Astrocyte (in vitro differentiated cells and primary cell): ENCODE measurements at regions not wholly inside any gene's neighbourhood (a gene's known extent, or its start where the extent isn't known, plus 50 kb on each side); places are given as distances from the start of the nearest gene placed in this dataset.
"Not testable (repeated sequence)": the region's sequence is repeated elsewhere in the genome, so short reads cannot be mapped to it uniquely, and the experiment has no call there.

Source experiments
- DNase-seq: peaks from one replicate; pipeline ENCODE4 v3.0.0-alpha.2; 2010; ENCODE audit warnings: low read depth
- FAIRE-seq: peaks from 2 replicates; lab custom pipeline; 2011; peaks lifted over from hg19 to GRCh38; lab: Jason Lieb, UNC
- H2AFZ ChIP-seq: 2 replicates; pipeline ENCODE4 v1.6.0; 2012; ENCODE audit warnings: low read depth, low read length, inconsistent platforms
- H3K27ac ChIP-seq: 2 replicates; pipeline ENCODE4 v1.5.1; 2011; ENCODE audit warnings: low read depth, low read length, inconsistent platforms
- H3K27me3 ChIP-seq: 2 replicates; pipeline ENCODE4 v1.6.0; 2011; ENCODE audit warnings: low read length, inconsistent platforms; ENCODE audit not compliant: insufficient read depth
- H3K36me3 ChIP-seq: 2 replicates; pipeline ENCODE4 v1.5.1; 2011; ENCODE audit warnings: low read length, inconsistent platforms; ENCODE audit not compliant: insufficient read depth
- H3K4me1 ChIP-seq: 2 replicates; pipeline ENCODE4 v1.5.1; 2011; ENCODE audit warnings: low read length, inconsistent platforms; ENCODE audit not compliant: insufficient read depth
- H3K4me2 ChIP-seq: 2 replicates; pipeline ENCODE4 v1.6.0; 2012; ENCODE audit warnings: low read length, inconsistent platforms
- H3K4me3 ChIP-seq: 2 replicates; pipeline ENCODE4 v1.5.1; 2011; ENCODE audit warnings: low read depth, mild to moderate bottlenecking, low read length, inconsistent platforms; ENCODE audit not compliant: insufficient read depth
- H3K79me2 ChIP-seq: 2 replicates; pipeline ENCODE4 v1.6.0; 2012; ENCODE audit warnings: mild to moderate bottlenecking, low read length, inconsistent platforms; ENCODE audit not compliant: insufficient read depth
- H3K9ac ChIP-seq: 2 replicates; pipeline ENCODE4 v1.6.0; 2012; ENCODE audit warnings: mild to moderate bottlenecking, low read length, inconsistent platforms
- H3K9me3 ChIP-seq: 2 replicates; pipeline ENCODE4 v1.5.1; 2012; ENCODE audit warnings: low read depth, mild to moderate bottlenecking, low read length, inconsistent platforms; ENCODE audit not compliant: insufficient read depth
- H4K20me1 ChIP-seq: 2 replicates; pipeline ENCODE4 v1.6.0; 2012; ENCODE audit warnings: low read length, inconsistent platforms; ENCODE audit not compliant: insufficient read depth
- H3K27ac Mint-ChIP-seq: one replicate; pipeline ENCODE4 v1.8.0; 2021; ENCODE audit warnings: mild to moderate bottlenecking, mixed read lengths; ENCODE audit not compliant: unreplicated experiment
- H3K27me3 Mint-ChIP-seq: one replicate; pipeline ENCODE4 v1.8.0; 2021; ENCODE audit warnings: low read depth, mixed read lengths; ENCODE audit not compliant: unreplicated experiment
- H3K36me3 Mint-ChIP-seq: one replicate; pipeline ENCODE4 v1.8.0; 2021; ENCODE audit warnings: low read depth, mixed read lengths; ENCODE audit not compliant: unreplicated experiment
- H3K4me1 Mint-ChIP-seq: one replicate; pipeline ENCODE4 v1.8.0; 2021; ENCODE audit warnings: low read depth, mixed read lengths; ENCODE audit not compliant: unreplicated experiment
- H3K4me3 Mint-ChIP-seq: one replicate; pipeline ENCODE4 v1.8.0; 2021; ENCODE audit warnings: mild to moderate bottlenecking, moderate library complexity, mixed read lengths; ENCODE audit not compliant: unreplicated experiment
- H3K9me3 Mint-ChIP-seq: one replicate; pipeline ENCODE4 v1.8.0; 2021; ENCODE audit warnings: mild to moderate bottlenecking, mixed read lengths; ENCODE audit not compliant: unreplicated experiment
- EZH2 ChIP-seq: IDR thresholded peaks from 2 replicates; pipeline ENCODE4 v1.6.1; 2012; ENCODE audit warnings: mild to moderate bottlenecking, low read length, inconsistent platforms; ENCODE audit not compliant: insufficient read depth
- TF ChIP-seq, protein P1 (sequence below): IDR thresholded peaks from 2 replicates; pipeline ENCODE4 v1.5.1; 2011; ENCODE audit warnings: low read depth, mild to moderate bottlenecking, inconsistent platforms, low read length, moderate library complexity; ENCODE audit not compliant: insufficient read depth

DNA sequence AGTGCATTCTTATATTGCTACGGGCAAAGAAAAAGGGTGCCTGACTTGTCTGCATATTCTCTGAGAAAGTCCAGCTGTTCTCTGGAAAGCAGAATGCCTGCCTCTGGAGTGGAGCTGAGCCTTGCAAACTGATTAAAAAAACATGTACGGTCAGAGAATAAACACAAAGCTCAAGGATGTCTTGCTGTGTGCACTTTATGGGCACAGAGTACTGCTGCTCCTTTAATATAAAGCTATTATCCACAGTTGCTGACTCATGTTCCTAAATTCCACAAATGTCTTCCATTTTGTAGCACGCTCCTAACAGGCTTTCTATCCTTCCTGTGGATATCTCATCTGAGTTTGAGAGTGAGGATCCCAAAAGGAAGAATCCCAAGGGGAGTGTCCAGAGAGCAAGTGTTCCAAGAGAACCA lies 229.0 kb downstream of the MREG start:
- Histone ChIP-seq H3K9ac (peak overlapping the region; percentile 38), H3K4me3 (no peak overlapping the region), H3K27me3 (no peaks in the 10 kb centered on the region), H3K4me1 (peaks cover 13% of the 10 kb centered on the region), H3K79me2 (no peaks in the 10 kb centered on the region), H3K27ac (peak overlapping the region; percentile 63), H3K36me3 (no peaks in the 10 kb centered on the region), H4K20me1 (no peaks in the 10 kb centered on the region), H2AFZ (peak overlapping the region; percentile 53), H3K4me2 (peak overlapping the region; percentile 40), H3K9me3 (no peaks in the 10 kb centered on the region)
- Mint-ChIP-seq H3K9me3 (no peaks in the 10 kb centered on the region), H3K27ac (peak overlapping the region; percentile 66), H3K4me1 (peaks cover 14% of the 10 kb centered on the region), H3K27me3 (no peaks in the 10 kb centered on the region), H3K4me3 (no peak overlapping the region), H3K36me3 (peaks cover 2% of the 10 kb centered on the region)
- FAIRE-seq (peak; percentile 87), DNase-seq (peak; percentile 68)
- TF ChIP-seq, protein P1, sequence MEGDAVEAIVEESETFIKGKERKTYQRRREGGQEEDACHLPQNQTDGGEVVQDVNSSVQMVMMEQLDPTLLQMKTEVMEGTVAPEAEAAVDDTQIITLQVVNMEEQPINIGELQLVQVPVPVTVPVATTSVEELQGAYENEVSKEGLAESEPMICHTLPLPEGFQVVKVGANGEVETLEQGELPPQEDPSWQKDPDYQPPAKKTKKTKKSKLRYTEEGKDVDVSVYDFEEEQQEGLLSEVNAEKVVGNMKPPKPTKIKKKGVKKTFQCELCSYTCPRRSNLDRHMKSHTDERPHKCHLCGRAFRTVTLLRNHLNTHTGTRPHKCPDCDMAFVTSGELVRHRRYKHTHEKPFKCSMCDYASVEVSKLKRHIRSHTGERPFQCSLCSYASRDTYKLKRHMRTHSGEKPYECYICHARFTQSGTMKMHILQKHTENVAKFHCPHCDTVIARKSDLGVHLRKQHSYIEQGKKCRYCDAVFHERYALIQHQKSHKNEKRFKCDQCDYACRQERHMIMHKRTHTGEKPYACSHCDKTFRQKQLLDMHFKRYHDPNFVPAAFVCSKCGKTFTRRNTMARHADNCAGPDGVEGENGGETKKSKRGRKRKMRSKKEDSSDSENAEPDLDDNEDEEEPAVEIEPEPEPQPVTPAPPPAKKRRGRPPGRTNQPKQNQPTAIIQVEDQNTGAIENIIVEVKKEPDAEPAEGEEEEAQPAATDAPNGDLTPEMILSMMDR = no peak
- no peak for TF ChIP-seq EZH2

DNA sequence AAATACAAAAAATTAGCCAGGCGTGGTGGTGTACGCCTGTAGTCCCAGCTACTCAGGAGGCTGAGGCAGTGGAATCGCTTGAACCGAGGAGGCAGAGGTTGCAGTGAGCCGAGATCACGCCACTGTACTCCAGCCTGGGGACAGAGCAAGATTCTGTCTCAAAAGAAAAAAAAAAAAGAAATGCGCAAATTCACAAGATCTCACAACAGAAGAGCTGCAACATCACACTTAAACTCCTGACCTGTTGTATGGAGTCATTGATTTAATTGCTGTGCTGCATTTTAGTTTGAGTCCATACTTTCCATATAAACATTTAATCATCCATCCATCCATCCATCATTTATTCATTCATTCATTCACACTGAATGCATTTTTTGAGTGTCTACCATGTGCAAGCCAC lies 229.7 kb downstream of the MREG start:
- not testable (repeated sequence) for H3K36me3 Mint-ChIP-seq, H3K9me3 ChIP-seq, DNase-seq, H3K4me3 Mint-ChIP-seq, H3K27me3 ChIP-seq, H3K9ac ChIP-seq, H3K27me3 Mint-ChIP-seq, H3K79me2 ChIP-seq, H3K4me2 ChIP-seq, H3K4me3 ChIP-seq, H2AFZ ChIP-seq, H3K36me3 ChIP-seq, H3K27ac ChIP-seq, H3K27ac Mint-ChIP-seq, H3K9me3 Mint-ChIP-seq, H4K20me1 ChIP-seq, FAIRE-seq
- peaks cover 13% of the 10 kb centered on the region for H3K4me1 ChIP-seq
- peaks cover 14% of the 10 kb centered on the region for H3K4me1 Mint-ChIP-seq

GRCh38 chr2:215782965-215783364 lies 230.4 kb downstream of the MREG start:
- Mint-ChIP-seq H3K27ac (no peak overlapping the region), H3K4me3 (no peak overlapping the region), H3K36me3 (peaks cover 2% of the 10 kb centered on the region), H3K9me3 (no peaks in the 10 kb centered on the region), H3K27me3 (no peaks in the 10 kb centered on the region), H3K4me1 (peaks cover 14% of the 10 kb centered on the region)
- no peak overlapping the region for H3K27ac ChIP-seq
- H3K36me3 ChIP-seq = no peaks in the 10 kb centered on the region
- DNase-seq (no peak), FAIRE-seq (no peak)
- H3K4me2 ChIP-seq = no peak overlapping the region
- H3K79me2 ChIP-seq = no peaks in the 10 kb centered on the region
- H3K27me3 ChIP-seq = no peaks in the 10 kb centered on the region
- no peaks in the 10 kb centered on the region for H4K20me1 ChIP-seq
- no peak overlapping the region for H3K4me3 ChIP-seq
- no peaks in the 10 kb centered on the region for H3K9me3 ChIP-seq
- no peak overlapping the region for H3K9ac ChIP-seq
- H3K4me1 ChIP-seq = peaks cover 13% of the 10 kb centered on the region
- no peak overlapping the region for H2AFZ ChIP-seq
- no peak for TF ChIP-seq EZH2
- TF ChIP-seq, protein P1 = no peak
